RWPE1 (cell line): ENCODE measurements at regions not wholly inside any gene's neighbourhood (a gene's known extent, or its start where the extent isn't known, plus 50 kb on each side); places are given as distances from the start of the nearest gene placed in this dataset.
"Not testable (repeated sequence)": the region's sequence is repeated elsewhere in the genome, so short reads cannot be mapped to it uniquely, and the experiment has no call there.

Experiments used
- CTCF ChIA-PET: fragments of 350-600 bp; sonication (Branson Sonifier 250); formaldehyde crosslinking; extraction: SDS; loops from one replicate; lab custom pipeline; 2021; lab: Yijun Ruan, JAX
- POLR2A ChIA-PET: fragments of 400-600 bp; formaldehyde crosslinking; extraction: SDS; loops from one replicate; lab custom pipeline; 2020; ENCODE audit warnings: antibody characterized with exemption; ENCODE audit not compliant: low non-redundant PET; lab: Yijun Ruan, JAX
- DNase-seq: peaks from one replicate; pipeline ENCODE4 v3.0.0; 2012; ENCODE audit warnings: low spot score
- H3K27ac ChIP-seq: fragments of 450-650 bp; 2 replicates; pipeline ENCODE4 v1.5.1; 2017
- CTCF ChIP-seq: fragments of 450-650 bp; conservative IDR thresholded peaks from 2 replicates; pipeline ENCODE4 v1.5.1; 2017; ENCODE audit warnings: low read depth, mild to moderate bottlenecking

DNA sequence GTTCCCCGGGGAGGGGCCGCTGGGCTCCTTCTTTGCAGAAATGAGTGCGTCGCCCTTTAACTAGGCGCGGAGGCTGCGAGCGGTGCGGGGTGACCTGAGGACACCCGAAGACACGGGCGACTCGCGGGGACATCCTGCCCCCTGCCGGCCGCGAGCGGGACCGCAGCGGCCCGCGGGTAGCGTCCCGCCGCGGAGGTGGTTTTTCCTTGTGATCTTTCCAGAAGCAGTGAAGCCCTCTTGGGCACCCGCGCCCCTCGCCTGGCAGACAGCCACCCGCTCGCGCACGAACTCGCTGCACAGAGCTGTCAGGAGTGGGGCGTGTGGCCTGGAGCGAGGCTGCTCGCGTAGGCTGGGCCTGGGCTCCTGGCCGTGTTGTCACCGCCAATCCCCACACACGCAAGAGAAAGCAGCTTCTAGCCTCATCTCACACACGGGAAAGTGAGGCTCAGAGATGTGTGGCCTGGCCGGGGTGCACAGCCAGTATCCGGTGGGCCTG lies 67.2 kb downstream of the DIO3 start:
- DNase-seq = peak; percentile 79
- CTCF ChIA-PET = interaction anchor here (0.6 to 1.7 kb wide), 9 partner anchors 8 to 1469 kb away, joined by 3 to 7 read pairs (median 4); partner anchors contain the start of gene DEGS2
- POLR2A ChIA-PET = no interaction called here
- peak; percentile 95 for TF ChIP-seq CTCF
- H3K27ac ChIP-seq = no peak overlapping the region

- POLR2A ChIA-PET = no interaction called here
- TF ChIP-seq CTCF = no peak
- CTCF ChIA-PET = interaction anchor here (0.6 to 1.7 kb wide), 8 partner anchors 9 to 1469 kb away, joined by 3 to 7 read pairs (median 4); partner anchors contain the start of gene DEGS2
Measured at GRCh38 chr14:101628975-101629374, 67.7 kb downstream of the DIO3 start.

DNA sequence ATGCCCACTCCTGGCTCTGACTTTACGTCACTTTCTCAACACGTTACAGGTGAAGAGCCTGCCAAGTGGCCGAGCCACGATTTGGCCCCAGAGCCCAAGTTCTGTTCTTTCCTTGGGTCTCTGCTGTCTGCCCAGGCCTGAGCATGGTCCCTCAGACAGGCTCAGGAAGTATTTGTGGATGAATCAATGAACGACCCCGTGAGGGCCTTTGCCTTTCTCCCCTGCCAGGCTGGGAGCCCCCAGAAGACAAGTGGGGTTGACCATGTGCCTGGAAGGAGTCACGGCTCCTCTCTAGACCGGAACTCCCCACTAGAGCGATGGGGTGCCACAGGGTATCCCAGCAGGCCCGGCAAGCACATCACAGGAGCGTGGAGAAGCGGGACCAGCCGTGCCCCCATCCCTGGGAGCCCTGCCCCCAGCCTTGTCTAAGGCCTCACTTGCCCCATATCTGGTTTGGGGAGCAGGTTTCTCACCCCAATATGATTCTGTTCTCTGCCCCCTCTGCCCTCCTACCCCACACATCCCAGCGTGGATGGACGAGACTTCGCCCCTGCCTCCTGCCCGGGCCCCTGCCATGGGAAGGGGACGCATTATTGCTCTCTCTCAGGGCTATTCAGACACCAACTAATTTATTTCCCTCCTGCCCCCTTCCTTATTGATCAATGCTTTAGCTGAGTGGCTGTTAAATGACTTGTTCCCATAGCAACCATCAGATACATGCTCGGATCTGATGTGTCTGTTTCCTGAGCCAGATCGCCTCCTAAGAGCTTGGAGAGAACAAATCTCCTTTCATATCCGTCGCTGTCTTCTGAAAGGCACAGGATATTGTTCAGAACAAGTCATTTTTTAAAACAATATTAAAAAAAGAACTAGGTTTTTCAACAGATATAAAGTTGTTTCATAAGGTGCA lies 69.0 kb downstream of the DIO3 start:
- ChIA-PET POLR2A (no interaction called here), CTCF (interaction anchor here (0.7 kb wide), 1 partner anchor 51 kb away, joined by 3 read pairs; no protein-coding TSS in a partner anchor)
- DNase-seq = no peak
- TF ChIP-seq CTCF = no peak
- no peak overlapping the region for H3K27ac ChIP-seq

More at GRCh38 chr14:101628975-101629374, 67.7 kb downstream of the DIO3 start:
- no peak overlapping the region for H3K27ac ChIP-seq
- DNase-seq = no peak

DNA sequence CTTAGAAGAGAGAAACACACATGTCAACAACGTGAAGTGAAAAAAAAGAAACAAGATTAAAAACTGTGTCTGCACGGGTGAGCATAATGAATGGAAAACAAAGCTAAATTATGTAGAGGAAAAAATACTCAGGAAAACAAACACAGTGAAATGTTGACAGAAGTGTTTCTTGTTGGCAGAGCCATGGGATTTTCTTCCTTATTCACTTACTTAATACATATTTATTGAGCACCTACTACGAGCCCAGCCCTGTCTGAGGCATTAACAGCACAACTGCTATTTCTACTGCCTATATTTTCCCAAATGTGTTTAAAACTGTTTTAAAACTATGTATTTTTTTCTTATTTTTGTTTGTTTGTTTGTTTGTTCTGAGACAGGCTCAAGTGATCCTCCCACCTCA lies 69.9 kb downstream of the DIO3 start:
- ChIA-PET POLR2A (no interaction called here), CTCF (no interaction called here)
- DNase-seq = no peak
- no peak overlapping the region for H3K27ac ChIP-seq
- TF ChIP-seq CTCF = no peak

DNA sequence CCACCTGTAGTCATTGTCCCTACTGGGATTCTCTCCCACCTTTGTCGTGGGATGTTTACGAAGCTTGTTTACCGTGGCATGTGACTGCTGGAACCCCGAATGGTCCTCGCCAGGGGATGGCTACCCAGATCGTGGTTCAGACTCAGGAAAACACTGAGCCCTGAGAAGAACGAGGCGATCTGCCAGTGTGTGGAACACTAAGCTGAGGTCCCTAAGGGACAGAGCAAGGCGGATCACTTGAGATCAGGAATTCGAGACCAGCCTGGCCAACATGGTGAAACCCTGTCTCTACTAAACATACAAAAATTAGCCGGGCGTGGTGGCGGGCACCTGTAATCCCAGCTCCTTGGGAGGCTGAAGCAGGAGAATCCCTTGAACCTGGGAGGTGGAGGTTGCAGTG lies 70.7 kb downstream of the DIO3 start:
- POLR2A ChIA-PET, DNase-seq, H3K27ac ChIP-seq: not testable (repeated sequence)
- CTCF ChIA-PET = interaction anchor here (0.6 kb wide), 1 partner anchor 987 kb away, joined by 3 read pairs; no protein-coding TSS in a partner anchor

- DNase-seq = no peak
- POLR2A ChIA-PET = no interaction called here
- CTCF ChIA-PET = no interaction called here
- no peak for TF ChIP-seq CTCF
- no peak overlapping the region for H3K27ac ChIP-seq
Measured at GRCh38 chr14:101632520-101632919, 71.2 kb downstream of the DIO3 start.
